HEK293T (cell line): ENCODE measurements at regions not wholly inside any gene's neighbourhood (a gene's known extent, or its start where the extent isn't known, plus 50 kb on each side); places are given as distances from the start of the nearest gene placed in this dataset.
"Not testable (repeated sequence)": the region's sequence is repeated elsewhere in the genome, so short reads cannot be mapped to it uniquely, and the experiment has no call there.

Experiments
- CTCF ChIA-PET: fragments of 350-600 bp; formaldehyde crosslinking; extraction: SDS; loops from one replicate; lab custom pipeline; 2021; ENCODE audit warnings: antibody characterized with exemption, inconsistent platforms; lab: Yijun Ruan, JAX
- POLR2A ChIA-PET: fragments of 350-600 bp; formaldehyde crosslinking; extraction: SDS; loops from one replicate; lab custom pipeline; 2020; ENCODE audit warnings: antibody characterized with exemption, inconsistent platforms; lab: Yijun Ruan, JAX
- DNase-seq: peaks from one replicate; pipeline ENCODE4 v3.0.0; 2012; ENCODE audit warnings: mixed read lengths; ENCODE audit errors: extremely low spot score
- ARNT ChIP-seq: fragments of 450-650 bp; IDR thresholded peaks from 2 replicates; pipeline ENCODE4 v1.6.1; 2017; ENCODE audit warnings: mild to moderate bottlenecking
- BHLHE40 ChIP-seq: fragments of 450-650 bp; IDR thresholded peaks from 2 replicates; pipeline ENCODE4 v1.6.1; 2016; ENCODE audit warnings: mild to moderate bottlenecking, moderate library complexity, borderline replicate concordance
- CTBP1 ChIP-seq: fragments of 450-650 bp; IDR thresholded peaks from 2 replicates; pipeline ENCODE4 v1.6.1; 2016; ENCODE audit warnings: borderline replicate concordance
- ELF4 ChIP-seq: fragments of 450-650 bp; IDR thresholded peaks from 2 replicates; pipeline ENCODE4 v1.6.1; 2017; ENCODE audit warnings: antibody characterized with exemption
- FOXA1 ChIP-seq: fragments of 450-650 bp; IDR thresholded peaks from 2 replicates; pipeline ENCODE4 v1.6.1; 2016; ENCODE audit warnings: mild to moderate bottlenecking
- FOXK2 ChIP-seq: fragments of 450-650 bp; IDR thresholded peaks from 2 replicates; pipeline ENCODE4 v1.6.1; 2016; ENCODE audit warnings: mild to moderate bottlenecking
- FOXM1 ChIP-seq: fragments of 450-650 bp; IDR thresholded peaks from 2 replicates; pipeline ENCODE4 v1.6.1; 2017; ENCODE audit warnings: mild to moderate bottlenecking, borderline replicate concordance
- HDGF ChIP-seq: fragments of 450-650 bp; IDR thresholded peaks from 2 replicates; pipeline ENCODE4 v1.6.1; 2017; ENCODE audit warnings: antibody characterized with exemption, borderline replicate concordance
- L3MBTL2 ChIP-seq: fragments of 450-650 bp; conservative IDR thresholded peaks from 2 replicates; pipeline ENCODE4 v1.6.1; 2016; ENCODE audit warnings: mild to moderate bottlenecking
- LEF1 ChIP-seq: fragments of 450-650 bp; IDR thresholded peaks from 2 replicates; pipeline ENCODE4 v1.6.1; 2017; ENCODE audit warnings: mild to moderate bottlenecking, borderline replicate concordance
- NFRKB ChIP-seq: fragments of 450-650 bp; IDR thresholded peaks from 2 replicates; pipeline ENCODE4 v1.6.1; 2016; ENCODE audit warnings: mild to moderate bottlenecking, moderate library complexity
- SP1 ChIP-seq: fragments of 450-650 bp; IDR thresholded peaks from 2 replicates; pipeline ENCODE4 v1.6.1; 2017
- SUZ12 ChIP-seq: fragments of 450-650 bp; IDR thresholded peaks from 2 replicates; pipeline ENCODE4 v1.6.1; 2016; ENCODE audit warnings: mild to moderate bottlenecking
- TARDBP ChIP-seq: fragments of 450-650 bp; IDR thresholded peaks from 2 replicates; pipeline ENCODE4 v1.6.1; 2016
- ZNF384 ChIP-seq: fragments of 450-650 bp; IDR thresholded peaks from 2 replicates; pipeline ENCODE4 v1.6.1; 2016
- TF ChIP-seq, protein P1 (sequence below): fragments of 450-650 bp; IDR thresholded peaks from 2 replicates; pipeline ENCODE4 v1.6.1; 2016

DNA sequence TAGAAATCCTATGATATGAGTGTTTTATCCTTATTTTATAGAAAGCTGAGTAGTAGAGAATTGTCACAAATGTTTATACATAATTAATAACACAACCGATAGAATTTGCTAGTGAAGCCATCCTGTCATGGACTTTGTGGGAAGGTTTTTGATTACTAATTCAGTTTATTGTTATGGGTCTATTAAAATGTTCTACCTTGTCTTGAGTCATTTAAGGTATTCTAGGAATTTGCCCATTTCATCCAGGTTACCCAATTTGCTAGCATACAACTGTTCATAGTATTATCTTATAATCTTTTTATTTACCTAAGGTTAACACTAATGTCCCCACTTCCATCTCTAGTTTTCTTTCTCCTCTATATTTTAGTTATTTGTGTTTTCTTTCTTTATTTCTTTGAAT lies 553.1 kb upstream of the ATXN7L3B start:
- CTCF ChIA-PET: no interaction called here
- no peak for DNase-seq
- POLR2A ChIA-PET: no interaction called here
- no peak for TF ChIP-seq FOXA1
- no peak for TF ChIP-seq FOXK2
- TF ChIP-seq ARNT: no peak
- no peak for TF ChIP-seq FOXM1
- TF ChIP-seq ELF4: no peak
- no peak for TF ChIP-seq L3MBTL2
- no peak for TF ChIP-seq HDGF
- no peak for TF ChIP-seq ZNF384
- TF ChIP-seq TARDBP: no peak

- POLR2A ChIA-PET: no interaction called here
- CTCF ChIA-PET: no interaction called here
- DNase-seq: no peak
- TF ChIP-seq, protein P1, sequence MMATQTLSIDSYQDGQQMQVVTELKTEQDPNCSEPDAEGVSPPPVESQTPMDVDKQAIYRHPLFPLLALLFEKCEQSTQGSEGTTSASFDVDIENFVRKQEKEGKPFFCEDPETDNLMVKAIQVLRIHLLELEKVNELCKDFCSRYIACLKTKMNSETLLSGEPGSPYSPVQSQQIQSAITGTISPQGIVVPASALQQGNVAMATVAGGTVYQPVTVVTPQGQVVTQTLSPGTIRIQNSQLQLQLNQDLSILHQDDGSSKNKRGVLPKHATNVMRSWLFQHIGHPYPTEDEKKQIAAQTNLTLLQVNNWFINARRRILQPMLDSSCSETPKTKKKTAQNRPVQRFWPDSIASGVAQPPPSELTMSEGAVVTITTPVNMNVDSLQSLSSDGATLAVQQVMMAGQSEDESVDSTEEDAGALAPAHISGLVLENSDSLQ: no peak
- TF ChIP-seq FOXA1: no peak
- no peak for TF ChIP-seq FOXM1
- TF ChIP-seq SP1: no peak
- no peak for TF ChIP-seq ZNF384
- TF ChIP-seq BHLHE40: no peak
- no peak for TF ChIP-seq L3MBTL2
- no peak for TF ChIP-seq NFRKB
- no peak for TF ChIP-seq ARNT
- TF ChIP-seq FOXK2: no peak
- TF ChIP-seq SUZ12: no peak
- no peak for TF ChIP-seq ELF4
- TF ChIP-seq TARDBP: no peak
Measured at GRCh38 chr12:73991138-73991537, 546.5 kb upstream of the ATXN7L3B start.

DNA sequence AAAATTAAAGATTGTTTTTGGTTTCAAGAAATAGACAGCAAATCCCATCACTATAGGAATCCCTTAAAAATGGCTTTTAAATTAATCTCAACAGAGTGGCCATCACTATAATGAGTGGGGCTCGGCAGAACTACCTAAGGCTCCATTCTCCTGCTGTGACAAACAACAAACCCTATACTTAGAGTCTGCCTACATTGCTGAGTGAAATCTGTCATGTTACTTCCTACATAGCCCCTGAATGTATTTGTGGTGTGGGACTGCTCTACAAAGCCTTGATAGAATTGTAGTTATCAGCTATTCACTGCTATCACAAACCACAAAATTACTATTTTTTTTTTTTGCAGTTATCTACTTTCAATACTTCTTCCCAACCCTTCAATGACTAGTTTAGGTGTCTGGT lies 538.7 kb upstream of the ATXN7L3B start:
- ChIA-PET POLR2A (no interaction called here), CTCF (no interaction called here)
- TF ChIP-seq LEF1 (no peak), CTBP1 (no peak), HDGF (no peak), SUZ12 (no peak), FOXA1 (no peak), ARNT (no peak), TARDBP (no peak), BHLHE40 (no peak), L3MBTL2 (no peak), ELF4 (no peak), ZNF384 (no peak), FOXK2 (no peak), SP1 (no peak), NFRKB (no peak), FOXM1 (no peak)
- TF ChIP-seq, protein P1: no peak
- DNase-seq: no peak

DNA sequence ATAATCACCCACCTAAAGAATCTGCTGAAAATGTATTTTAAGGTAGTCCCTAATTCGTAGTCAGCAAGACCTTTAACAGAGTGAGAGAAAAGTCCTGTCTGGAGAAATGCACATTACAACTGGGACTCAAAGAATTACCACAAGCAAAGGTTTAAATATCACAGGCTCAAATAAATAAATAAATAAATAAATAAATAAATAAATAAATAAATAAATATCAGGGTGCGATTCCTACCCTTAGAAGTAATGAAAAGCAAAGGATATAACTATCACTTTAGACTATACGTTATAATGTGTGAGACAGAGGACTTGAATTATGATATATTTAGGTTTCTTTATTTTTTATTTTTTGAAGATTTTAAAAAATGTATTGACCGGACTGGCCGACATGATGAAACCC lies 522.5 kb upstream of the ATXN7L3B start:
- CTCF ChIA-PET: no interaction called here
- POLR2A ChIA-PET: no interaction called here
- DNase-seq: no peak
- TF ChIP-seq, protein P1: no peak
- TF ChIP-seq L3MBTL2: no peak
- no peak for TF ChIP-seq FOXK2
- no peak for TF ChIP-seq HDGF
- TF ChIP-seq CTBP1: no peak
- TF ChIP-seq ARNT: no peak
- no peak for TF ChIP-seq ZNF384
- no peak for TF ChIP-seq BHLHE40
- no peak for TF ChIP-seq FOXM1
- no peak for TF ChIP-seq TARDBP
- TF ChIP-seq SUZ12: no peak
- no peak for TF ChIP-seq ELF4
- TF ChIP-seq FOXA1: no peak
- TF ChIP-seq SP1: no peak
- no peak for TF ChIP-seq LEF1
- no peak for TF ChIP-seq NFRKB

DNA sequence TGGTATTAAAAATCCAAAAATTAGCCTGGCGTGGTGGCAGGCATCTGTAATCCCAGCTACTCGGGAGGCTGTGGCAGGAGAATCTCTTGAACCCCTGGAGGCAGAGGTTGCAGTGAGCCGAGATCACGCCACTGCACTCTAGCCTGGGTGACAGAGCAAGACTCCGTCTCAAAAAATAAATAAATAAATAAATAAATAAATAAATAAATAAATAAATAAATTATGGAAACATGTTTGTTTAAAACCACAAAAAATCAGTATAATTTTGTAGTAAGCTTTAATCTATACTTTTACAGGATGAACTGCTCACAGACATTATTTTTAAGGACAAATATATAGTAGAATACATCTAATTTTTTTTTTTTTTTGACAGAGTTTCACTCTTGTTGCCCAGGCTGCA lies 521.3 kb upstream of the ATXN7L3B start:
- CTCF ChIA-PET, POLR2A ChIA-PET, DNase-seq: not testable (repeated sequence)

DNA sequence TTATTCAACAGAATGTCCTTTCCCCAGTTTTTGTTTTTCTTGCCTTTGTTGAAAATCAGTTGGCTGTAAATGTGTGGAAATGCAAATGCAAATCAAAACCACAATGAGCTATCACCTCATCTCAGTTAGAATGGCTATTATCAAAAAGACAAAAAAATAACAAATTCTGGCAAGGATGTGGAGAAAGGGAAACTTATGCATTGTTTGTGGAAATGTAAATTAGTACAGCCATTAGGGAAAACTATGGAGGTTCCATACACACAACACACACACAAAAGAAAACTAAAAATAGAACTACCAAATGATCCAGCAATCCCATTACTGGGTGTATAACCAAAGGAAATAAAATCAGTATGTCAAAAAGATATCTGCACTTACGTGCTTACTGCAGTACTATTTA lies 518.8 kb upstream of the ATXN7L3B start:
- ChIA-PET CTCF (no interaction called here), POLR2A (no interaction called here)
- DNase-seq: no peak
- TF ChIP-seq TARDBP (no peak), ELF4 (no peak)

- ChIA-PET CTCF (interaction anchor here (0.6 kb wide), 2 partner anchors 206 to 284 kb away, joined by 3 to 4 read pairs; no protein-coding TSS in a partner anchor), POLR2A (no interaction called here)
Measured at GRCh38 chr12:74021937-74022336, 515.7 kb upstream of the ATXN7L3B start.

More at GRCh38 chr12:74021937-74022336, 515.7 kb upstream of the ATXN7L3B start:
- no peak for TF ChIP-seq FOXM1
- TF ChIP-seq ZNF384: no peak
- TF ChIP-seq CTBP1: no peak
- no peak for TF ChIP-seq TARDBP
- TF ChIP-seq FOXA1: no peak
- DNase-seq: peak; percentile 55
